Caco-2 (cell line): ENCODE measurements at regions not wholly inside any gene's neighbourhood (a gene's known extent, or its start where the extent isn't known, plus 50 kb on each side); places are given as distances from the start of the nearest gene placed in this dataset.

Source experiments
- BruUV-seq: library from RNA; stranded (reverse); fragments of 400-500 nt; replicated peaks from 2 replicates; lab custom pipeline; 2021; lab: Mats Ljungman, UMichigan
- CTCF ChIA-PET: fragments of 300-600 bp; sonication (Branson Sonifier 250); formaldehyde crosslinking; loops from one replicate; lab custom pipeline; 2022; ENCODE audit warnings: antibody characterized with exemption; lab: Charles Lee
- POLR2A ChIA-PET: fragments of 300-600 bp; sonication (Branson Sonifier 250); formaldehyde crosslinking; loops from one replicate; lab custom pipeline; 2022; ENCODE audit warnings: antibody characterized with exemption; lab: Charles Lee
- DNase-seq, 2 experiments: peaks; one replicate each; pipeline versions ENCODE4 v3.0.0 to v3.0.0-alpha.2; 2020 to 2022
- H3K27me3 ChIP-seq: replicated peaks from 2 replicates; pipeline ENCODE4 v1.6.0; 2011; ENCODE audit warnings: low read length; ENCODE audit not compliant: control insufficient read depth, insufficient read depth
- H3K36me3 ChIP-seq: 2 replicates; pipeline ENCODE4 v1.5.1; 2011; ENCODE audit warnings: low read length; ENCODE audit not compliant: control insufficient read depth, insufficient read depth
- H3K4me1 ChIP-seq: fragments of 250-450 bp; sonication (Bioruptor Pico); 2 replicates; pipeline ENCODE4 v1.5.1; 2020; ENCODE audit warnings: mild to moderate bottlenecking
- H3K4me3 ChIP-seq: 2 replicates; pipeline ENCODE4 v1.5.1; 2011; ENCODE audit warnings: low read depth, mild to moderate bottlenecking, control low read depth, low read length
- H3K9me3 ChIP-seq: fragments of 250-450 bp; sonication (Bioruptor Pico); 2 replicates; pipeline ENCODE4 v1.5.1; 2020; ENCODE audit warnings: mild to moderate bottlenecking, moderate library complexity
- H3K27ac Mint-ChIP-seq: one replicate; pipeline ENCODE4 v1.8.0; 2022; ENCODE audit warnings: mixed read lengths; ENCODE audit not compliant: unreplicated experiment
- H3K27me3 Mint-ChIP-seq: one replicate; pipeline ENCODE4 v1.8.0; 2022; ENCODE audit warnings: mixed read lengths; ENCODE audit not compliant: insufficient read depth, unreplicated experiment
- H3K36me3 Mint-ChIP-seq: one replicate; pipeline ENCODE4 v1.8.0; 2022; ENCODE audit warnings: mild to moderate bottlenecking, mixed read lengths; ENCODE audit not compliant: insufficient read depth, unreplicated experiment
- H3K4me1 Mint-ChIP-seq: one replicate; pipeline ENCODE4 v1.8.0; 2022; ENCODE audit warnings: low read depth, mixed read lengths; ENCODE audit not compliant: unreplicated experiment
- H3K4me3 Mint-ChIP-seq: one replicate; pipeline ENCODE4 v1.8.0; 2022; ENCODE audit warnings: mild to moderate bottlenecking, moderate library complexity, mixed read lengths; ENCODE audit not compliant: unreplicated experiment
- H3K9me3 Mint-ChIP-seq: one replicate; pipeline ENCODE4 v1.8.0; 2022; ENCODE audit warnings: mixed read lengths; ENCODE audit not compliant: unreplicated experiment
- CTCF ChIP-seq, 2 experiments: fragments of 200-600 bp in 1 of 2; IDR thresholded peaks; 1 replicate in 1 of 2; 2 replicates in 1 of 2; pipeline versions ENCODE4 v1.5.1 to v1.8.0; 2011 to 2022; ENCODE audit warnings: antibody characterized with exemption in 1 of 2, control low read depth in 1 of 2, inconsistent platforms in 1 of 2, low read depth in 1 of 2, low read length in 1 of 2, mild to moderate bottlenecking in 1 of 2, moderate library complexity in 1 of 2; ENCODE audit not compliant: insufficient read depth in 1 of 2, severe bottlenecking in 1 of 2, unreplicated experiment in 1 of 2
- intact Hi-C: fragments of 100-400 bp; cut with micrococcal nuclease; formaldehyde crosslinking; loops from one replicate; pipeline ENCODE4 v1.10.0; 2022; ENCODE audit not compliant: unreplicated experiment

GRCh38 chr3:71972031-71972430, 187.1 kb upstream of the PROK2 start:
- BruUV-seq = no TSS peak
- ChIA-PET POLR2A (no interaction called here), CTCF (no interaction called here)
- Mint-ChIP-seq H3K27ac (no peak overlapping the region), H3K4me1 (no peaks in the 10 kb centered on the region), H3K4me3 (no peak overlapping the region), H3K36me3 (no peaks in the 10 kb centered on the region), H3K9me3 (no peaks in the 10 kb centered on the region), H3K27me3 (peaks cover 6% of the 10 kb centered on the region)
- H3K4me3 ChIP-seq = no peak overlapping the region
- intact Hi-C loops = no loop called here
- no peak for TF ChIP-seq CTCF (IDR thresholded peaks at IDR 0.05; ENCODE audit: insufficient read depth in 1 of 2, low read depth in 1 of 2, low read length in 1 of 2, severe bottlenecking in 1 of 2, unreplicated experiment in 1 of 2)
- no peak for DNase-seq
- no peaks in the 10 kb centered on the region for H3K27me3 ChIP-seq
- H3K4me1 ChIP-seq = no peaks in the 10 kb centered on the region
- H3K9me3 ChIP-seq = no peaks in the 10 kb centered on the region
- H3K36me3 ChIP-seq = no peaks in the 10 kb centered on the region

DNA sequence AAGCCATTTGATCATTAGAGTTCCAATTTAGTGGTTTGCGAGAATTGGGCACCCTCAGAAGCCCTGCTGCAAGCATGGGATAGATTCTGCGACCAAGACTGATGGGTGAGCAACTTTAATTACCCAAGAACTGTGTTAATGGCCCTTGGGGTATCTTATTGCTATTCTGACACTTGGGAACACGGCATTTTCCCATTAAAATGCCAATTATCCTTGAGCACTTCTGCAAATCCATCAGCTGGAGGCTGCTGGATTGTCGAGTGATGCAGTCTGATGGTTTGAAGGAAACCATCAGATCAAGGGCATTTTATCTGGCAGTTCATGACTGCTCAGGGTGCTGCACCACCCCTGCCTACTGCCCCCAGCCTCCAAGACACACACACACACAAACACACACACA, 183.6 kb upstream of the PROK2 start:
- CTCF ChIA-PET = no interaction called here
- no peak for TF ChIP-seq CTCF (IDR thresholded peaks at IDR 0.05; ENCODE audit: insufficient read depth in 1 of 2, low read depth in 1 of 2, low read length in 1 of 2, severe bottlenecking in 1 of 2, unreplicated experiment in 1 of 2)
- Histone ChIP-seq H3K36me3 (no peaks in the 10 kb centered on the region), H3K4me3 (no peak overlapping the region), H3K27me3 (no peaks in the 10 kb centered on the region), H3K9me3 (no peaks in the 10 kb centered on the region), H3K4me1 (no peaks in the 10 kb centered on the region)
- H3K9me3 Mint-ChIP-seq = no peaks in the 10 kb centered on the region
- H3K4me1 Mint-ChIP-seq = no peaks in the 10 kb centered on the region
- H3K36me3 Mint-ChIP-seq = no peaks in the 10 kb centered on the region
- BruUV-seq = no TSS peak
- no peak overlapping the region for H3K4me3 Mint-ChIP-seq
- no peak overlapping the region for H3K27ac Mint-ChIP-seq
- POLR2A ChIA-PET = no interaction called here
- intact Hi-C loops = no loop called here
- DNase-seq = no peak
- peaks cover 14% of the 10 kb centered on the region for H3K27me3 Mint-ChIP-seq

GRCh38 chr3:71966185-71966584, 181.2 kb upstream of the PROK2 start:
- no TSS peak for BruUV-seq
- H3K27me3 Mint-ChIP-seq = peaks cover 17% of the 10 kb centered on the region
- CTCF ChIA-PET = interaction anchor here (0.6 kb wide), 1 partner anchor 10 kb away, joined by 4 read pairs; no protein-coding TSS in a partner anchor

More at GRCh38 chr3:71966185-71966584, 181.2 kb upstream of the PROK2 start:
- Mint-ChIP-seq H3K9me3 (no peaks in the 10 kb centered on the region), H3K36me3 (no peaks in the 10 kb centered on the region), H3K4me3 (no peak overlapping the region), H3K27ac (no peak overlapping the region), H3K4me1 (no peaks in the 10 kb centered on the region)
- H3K36me3 ChIP-seq = no peaks in the 10 kb centered on the region
- intact Hi-C loops = no loop called here
- DNase-seq = no peak
- H3K27me3 ChIP-seq = no peaks in the 10 kb centered on the region
- no peaks in the 10 kb centered on the region for H3K9me3 ChIP-seq
- no peak overlapping the region for H3K4me3 ChIP-seq
- no peak for TF ChIP-seq CTCF (IDR thresholded peaks at IDR 0.05; ENCODE audit: insufficient read depth in 1 of 2, low read depth in 1 of 2, low read length in 1 of 2, severe bottlenecking in 1 of 2, unreplicated experiment in 1 of 2)
- no peaks in the 10 kb centered on the region for H3K4me1 ChIP-seq
- POLR2A ChIA-PET = no interaction called here
